ENCODE measurements at regions not wholly inside any gene's neighbourhood (a gene's known extent, or its start where the extent isn't known, plus 50 kb on each side); places are given as distances from the start of the nearest gene placed in this dataset.

DNA sequence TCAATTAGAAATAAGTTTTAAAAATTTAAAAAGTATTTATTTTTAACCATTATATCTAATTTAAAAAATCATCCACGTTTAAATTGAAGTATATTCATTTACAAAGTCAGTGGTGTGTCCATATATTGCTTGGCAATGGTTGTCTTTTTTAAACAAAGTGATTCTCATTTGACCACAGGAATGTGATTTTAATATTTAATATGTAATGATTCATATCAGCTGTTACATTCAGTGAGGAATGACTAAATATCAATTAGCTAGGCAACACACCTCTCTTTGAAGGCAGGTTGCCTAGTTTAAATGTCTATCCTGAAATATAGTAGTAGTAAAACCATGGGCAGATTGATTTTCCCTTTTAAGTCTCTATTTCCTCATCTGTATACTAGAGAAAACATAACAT lies 392.2 kb upstream of the CCDC179 start:
- TF ChIP-seq, protein P1, sequence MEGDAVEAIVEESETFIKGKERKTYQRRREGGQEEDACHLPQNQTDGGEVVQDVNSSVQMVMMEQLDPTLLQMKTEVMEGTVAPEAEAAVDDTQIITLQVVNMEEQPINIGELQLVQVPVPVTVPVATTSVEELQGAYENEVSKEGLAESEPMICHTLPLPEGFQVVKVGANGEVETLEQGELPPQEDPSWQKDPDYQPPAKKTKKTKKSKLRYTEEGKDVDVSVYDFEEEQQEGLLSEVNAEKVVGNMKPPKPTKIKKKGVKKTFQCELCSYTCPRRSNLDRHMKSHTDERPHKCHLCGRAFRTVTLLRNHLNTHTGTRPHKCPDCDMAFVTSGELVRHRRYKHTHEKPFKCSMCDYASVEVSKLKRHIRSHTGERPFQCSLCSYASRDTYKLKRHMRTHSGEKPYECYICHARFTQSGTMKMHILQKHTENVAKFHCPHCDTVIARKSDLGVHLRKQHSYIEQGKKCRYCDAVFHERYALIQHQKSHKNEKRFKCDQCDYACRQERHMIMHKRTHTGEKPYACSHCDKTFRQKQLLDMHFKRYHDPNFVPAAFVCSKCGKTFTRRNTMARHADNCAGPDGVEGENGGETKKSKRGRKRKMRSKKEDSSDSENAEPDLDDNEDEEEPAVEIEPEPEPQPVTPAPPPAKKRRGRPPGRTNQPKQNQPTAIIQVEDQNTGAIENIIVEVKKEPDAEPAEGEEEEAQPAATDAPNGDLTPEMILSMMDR (IDR thresholded peaks at IDR 0.05): no peak
- no peak for TF ChIP-seq POLR2A (IDR thresholded peaks at IDR 0.05)
